ENCODE measurements at regions not wholly inside any gene's neighbourhood (a gene's known extent, or its start where the extent isn't known, plus 50 kb on each side); places are given as distances from the start of the nearest gene placed in this dataset.
"Not testable (repeated sequence)": the region's sequence is repeated elsewhere in the genome, so short reads cannot be mapped to it uniquely, and the experiment has no call there.

DNA sequence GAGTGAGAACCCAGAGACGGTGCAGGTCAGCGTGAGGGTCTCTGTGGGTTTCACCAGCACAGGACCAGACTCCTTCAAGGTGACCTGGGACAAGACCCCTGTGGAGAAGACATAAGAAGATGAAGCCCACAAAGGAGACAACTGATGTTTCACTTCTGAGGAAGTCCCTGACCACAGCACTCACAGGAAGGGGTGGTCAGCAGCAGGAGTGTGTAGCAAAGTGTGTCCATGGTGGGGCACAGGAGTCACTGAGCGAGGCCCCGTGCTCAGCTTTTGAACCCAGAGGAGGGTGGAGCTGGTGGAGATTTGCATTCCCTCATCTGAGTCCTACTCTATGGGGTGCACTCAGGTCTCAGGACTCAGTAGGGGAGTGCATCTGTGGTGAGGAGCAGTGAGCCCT, 775.2 kb downstream of the TMEM121 start:
- H3K4ac ChIP-seq (replicated peaks; ENCODE audit: insufficient read length, low read depth, low read length); H2AFZ ChIP-seq (ENCODE audit: low read length); H2AK5ac ChIP-seq (ENCODE audit: low read depth, low read length); H3K27me3 ChIP-seq (replicated peaks in 1 of 4; ENCODE audit: control insufficient read depth in 3 of 4, extremely low read depth in 1 of 4, insufficient read depth in 3 of 4, low read length in 3 of 4); H3K36me3 ChIP-seq (ENCODE audit: control insufficient read depth in 2 of 4, insufficient read depth in 4 of 4, low read length in 3 of 4); DNase-seq (ENCODE audit: low read depth in 1 of 2, low spot score in 2 of 2); H3K9ac ChIP-seq (replicated peaks in 1 of 4; ENCODE audit: extremely low read depth in 1 of 4, low read depth in 3 of 4, low read length in 3 of 4); H4K8ac ChIP-seq (ENCODE audit: extremely low read depth, insufficient read depth, low read length); H2BK15ac ChIP-seq (ENCODE audit: low read length); H3K4me3 ChIP-seq (ENCODE audit: extremely low read depth in 1 of 4, insufficient read depth in 2 of 4, low read depth in 3 of 4, low read length in 4 of 4); H3K23ac ChIP-seq (ENCODE audit: insufficient read length); H4K20me1 ChIP-seq (replicated peaks in 1 of 2; ENCODE audit: control insufficient read depth in 1 of 2, insufficient read depth in 2 of 2, low read length in 2 of 2); H2BK5ac ChIP-seq (ENCODE audit: low read depth, low read length); POLR2A ChIA-PET (ENCODE audit: partially characterized antibody); H2BK120ac ChIP-seq (replicated peaks; ENCODE audit: low read depth, low read length); H4K91ac ChIP-seq (replicated peaks; ENCODE audit: insufficient read length, low read length); FAIRE-seq; CTCF ChIA-PET (ENCODE audit: partially characterized antibody); H3K4me1 ChIP-seq (replicated peaks in 1 of 4; ENCODE audit: control insufficient read depth in 3 of 4, insufficient read depth in 4 of 4, low read length in 3 of 4); H3K23me2 ChIP-seq (ENCODE audit: low read depth, low read length); H3K56ac ChIP-seq (replicated peaks; ENCODE audit: insufficient read length, low read depth, low read length); H2BK12ac ChIP-seq (ENCODE audit: low read depth, low read length); H2BK20ac ChIP-seq (ENCODE audit: low read length); H3K14ac ChIP-seq (ENCODE audit: insufficient read length); H3K4me2 ChIP-seq (ENCODE audit: insufficient read depth in 1 of 2, low read depth in 2 of 2, low read length in 2 of 2); H3K27ac ChIP-seq (ENCODE audit: low read depth, low read length); H3K18ac ChIP-seq (ENCODE audit: extremely low read depth, low read length); H4K5ac ChIP-seq (ENCODE audit: insufficient read length, low read depth, low read length); H3K79me1 ChIP-seq (ENCODE audit: low read depth, low read length); H3K79me2 ChIP-seq (ENCODE audit: control insufficient read depth in 1 of 2, insufficient read depth in 2 of 2, low read length in 2 of 2): not testable (repeated sequence)
- H3K9me3 ChIP-seq (ENCODE audit: insufficient read depth in 2 of 2, low read depth in 1 of 2, low read length in 1 of 2): peaks cover 43 to 47% of the 10 kb centered on the region in 2 experiments
- WGBS, 2 experiments (ENCODE audit: extremely low coverage in 1 of 2, insufficient coverage in 1 of 2, insufficient read length in 1 of 2, insufficient replicate concordance in 2 of 2, low coverage in 1 of 2, low lambda C conversion rate in 2 of 2, missing lambda C conversion rate in 1 of 2): 97% methylated on average over 4 of the region's 4 CpGs; no CpG with 5 or more reads in 1 of the 2 experiments

Measured in H1 (cell line).